ENCODE measurements at regions not wholly inside any gene's neighbourhood (a gene's known extent, or its start where the extent isn't known, plus 50 kb on each side); places are given as distances from the start of the nearest gene placed in this dataset.

GRCh38 chr10:113409175-113409574 lies 143.7 kb upstream of the HABP2 start:
- TF ChIP-seq CTCF (IDR thresholded peaks at IDR 0.05; ENCODE audit: borderline replicate concordance): no peak
- H3K4me1 ChIP-seq: no peaks in the 10 kb centered on the region
- DNase-seq: no peak
- intact Hi-C loops (cut with micrococcal nuclease): no loop called here
- peaks cover 4% of the 10 kb centered on the region for H3K9me3 ChIP-seq (replicated peaks)
- H3K27me3 ChIP-seq (ENCODE audit: low read depth): peaks cover 67% of the 10 kb centered on the region
- H3K4me3 ChIP-seq: no peak overlapping the region
- H3K36me3 ChIP-seq: no peaks in the 10 kb centered on the region
- no peak overlapping the region for H3K27ac ChIP-seq (replicated peaks)

GRCh38 chr10:113410618-113411017 lies 142.2 kb upstream of the HABP2 start:
- intact Hi-C loops (cut with micrococcal nuclease): no loop called here
- Histone ChIP-seq H3K36me3 (no peaks in the 10 kb centered on the region), H3K4me3 (no peak overlapping the region), H3K27ac (replicated peaks) (no peak overlapping the region), H3K9me3 (replicated peaks) (peaks cover 4% of the 10 kb centered on the region), H3K4me1 (no peaks in the 10 kb centered on the region), H3K27me3 (ENCODE audit: low read depth) (peaks cover 81% of the 10 kb centered on the region)
- TF ChIP-seq CTCF (IDR thresholded peaks at IDR 0.05; ENCODE audit: borderline replicate concordance): no peak
- DNase-seq: no peak

GRCh38 chr10:113411456-113411855 lies 141.4 kb upstream of the HABP2 start:
- no peak for TF ChIP-seq CTCF (IDR thresholded peaks at IDR 0.05; ENCODE audit: borderline replicate concordance)
- Histone ChIP-seq H3K4me3 (no peak overlapping the region), H3K9me3 (replicated peaks) (peaks cover 4% of the 10 kb centered on the region), H3K4me1 (no peaks in the 10 kb centered on the region), H3K36me3 (no peaks in the 10 kb centered on the region), H3K27ac (replicated peaks) (no peak overlapping the region), H3K27me3 (ENCODE audit: low read depth) (peaks cover 82% of the 10 kb centered on the region)
- intact Hi-C loops (cut with micrococcal nuclease): no loop called here
- no peak for DNase-seq

GRCh38 chr10:113412161-113412560 lies 140.7 kb upstream of the HABP2 start:
- intact Hi-C loops (cut with micrococcal nuclease): no loop called here

GRCh38 chr10:113414543-113414942 lies 138.3 kb upstream of the HABP2 start:
- DNase-seq: no peak
- Histone ChIP-seq H3K4me1 (no peaks in the 10 kb centered on the region), H3K27me3 (ENCODE audit: low read depth) (peaks cover 65% of the 10 kb centered on the region), H3K27ac (replicated peaks) (no peak overlapping the region), H3K4me3 (no peak overlapping the region), H3K36me3 (no peaks in the 10 kb centered on the region), H3K9me3 (replicated peaks) (peaks cover 16% of the 10 kb centered on the region)
- no peak for TF ChIP-seq CTCF (IDR thresholded peaks at IDR 0.05; ENCODE audit: borderline replicate concordance)
- intact Hi-C loops (cut with micrococcal nuclease): no loop called here

More at GRCh38 chr10:113412161-113412560, 140.7 kb upstream of the HABP2 start:
- peaks cover 82% of the 10 kb centered on the region for H3K27me3 ChIP-seq (ENCODE audit: low read depth)
- no peaks in the 10 kb centered on the region for H3K4me1 ChIP-seq
- no peak for TF ChIP-seq CTCF (IDR thresholded peaks at IDR 0.05; ENCODE audit: borderline replicate concordance)
- no peaks in the 10 kb centered on the region for H3K36me3 ChIP-seq
- peaks cover 4% of the 10 kb centered on the region for H3K9me3 ChIP-seq (replicated peaks)
- H3K4me3 ChIP-seq: no peak overlapping the region
- DNase-seq: no peak
- no peak overlapping the region for H3K27ac ChIP-seq (replicated peaks)

- Histone ChIP-seq H3K36me3 (no peaks in the 10 kb centered on the region), H3K27me3 (ENCODE audit: low read depth) (peaks cover 58% of the 10 kb centered on the region), H3K4me1 (no peaks in the 10 kb centered on the region), H3K4me3 (no peak overlapping the region), H3K27ac (replicated peaks) (no peak overlapping the region), H3K9me3 (replicated peaks) (peaks cover 23% of the 10 kb centered on the region)
- intact Hi-C loops (cut with micrococcal nuclease): no loop called here
- DNase-seq: no peak
- no peak for TF ChIP-seq CTCF (IDR thresholded peaks at IDR 0.05; ENCODE audit: borderline replicate concordance)
These were observed 137.6 kb upstream of the HABP2 start for GRCh38 chr10:113415246-113415645.

All from left ventricle myocardium inferior (tissue), 1 donor.